ENCODE measurements at regions not wholly inside any gene's neighbourhood (a gene's known extent, or its start where the extent isn't known, plus 50 kb on each side); places are given as distances from the start of the nearest gene placed in this dataset.

GRCh38 chr12:76631741-76632140 is 72.2 kb upstream of the OSBPL8 start:
- Histone ChIP-seq H3K4me3 (ENCODE audit: low read depth, low read length, poor library complexity, severe bottlenecking) (no peak overlapping the region), H3K27ac (ENCODE audit: low read depth, low read length, poor library complexity, severe bottlenecking) (no peak overlapping the region), H3K9me3 (ENCODE audit: low read depth, low read length, poor library complexity, severe bottlenecking) (no peaks in the 10 kb centered on the region), H3K36me3 (ENCODE audit: insufficient read depth, low read length, poor library complexity, severe bottlenecking) (no peaks in the 10 kb centered on the region), H3K27me3 (replicated peaks; ENCODE audit: insufficient read depth, low read depth, low read length, poor library complexity) (no peaks in the 10 kb centered on the region), H3K4me1 (ENCODE audit: insufficient read depth, low read length, poor library complexity, severe bottlenecking) (no peaks in the 10 kb centered on the region)
- TF ChIP-seq EZH2 (IDR thresholded peaks at IDR 0.05; ENCODE audit: borderline replicate concordance, low read depth, low read length, poor library complexity, severe bottlenecking) = no peak
- TF ChIP-seq CTCF (conservative IDR thresholded peaks at IDR 0.05; ENCODE audit: low read depth, low read length) = no peak
- no TSS peak for BruUV-seq (replicated peaks)
- POLR2A ChIA-PET (ENCODE audit: low non-redundant PET) = no interaction called here
- no peak for DNase-seq (ENCODE audit: low spot score)
- CTCF ChIA-PET = no interaction called here
- intact Hi-C loops (cut with micrococcal nuclease; ENCODE audit: unreplicated experiment) = no loop called here

GRCh38 chr12:76633415-76633814 is 73.8 kb upstream of the OSBPL8 start:
- ChIA-PET CTCF (no interaction called here), POLR2A (ENCODE audit: low non-redundant PET) (no interaction called here)
- Histone ChIP-seq H3K4me1 (ENCODE audit: insufficient read depth, low read length, poor library complexity, severe bottlenecking) (no peaks in the 10 kb centered on the region), H3K9me3 (ENCODE audit: low read depth, low read length, poor library complexity, severe bottlenecking) (no peaks in the 10 kb centered on the region), H3K36me3 (ENCODE audit: insufficient read depth, low read length, poor library complexity, severe bottlenecking) (no peaks in the 10 kb centered on the region), H3K4me3 (ENCODE audit: low read depth, low read length, poor library complexity, severe bottlenecking) (no peak overlapping the region), H3K27me3 (replicated peaks; ENCODE audit: insufficient read depth, low read depth, low read length, poor library complexity) (no peaks in the 10 kb centered on the region), H3K27ac (ENCODE audit: low read depth, low read length, poor library complexity, severe bottlenecking) (no peak overlapping the region)
- intact Hi-C loops (cut with micrococcal nuclease; ENCODE audit: unreplicated experiment) = no loop called here
- DNase-seq (ENCODE audit: low spot score) = no peak
- TF ChIP-seq CTCF (conservative IDR thresholded peaks at IDR 0.05; ENCODE audit: low read depth, low read length) = no peak
- TF ChIP-seq EZH2 (IDR thresholded peaks at IDR 0.05; ENCODE audit: borderline replicate concordance, low read depth, low read length, poor library complexity, severe bottlenecking) = no peak
- BruUV-seq (replicated peaks) = no TSS peak

GRCh38 chr12:76634133-76634532 is 74.6 kb upstream of the OSBPL8 start:
- BruUV-seq (replicated peaks) = no TSS peak
- H3K36me3 ChIP-seq (ENCODE audit: insufficient read depth, low read length, poor library complexity, severe bottlenecking) = no peaks in the 10 kb centered on the region
- DNase-seq (ENCODE audit: low spot score) = no peak
- no peak overlapping the region for H3K4me3 ChIP-seq (ENCODE audit: low read depth, low read length, poor library complexity, severe bottlenecking)
- H3K27me3 ChIP-seq (replicated peaks; ENCODE audit: insufficient read depth, low read depth, low read length, poor library complexity) = no peaks in the 10 kb centered on the region
- CTCF ChIA-PET = no interaction called here
- H3K4me1 ChIP-seq (ENCODE audit: insufficient read depth, low read length, poor library complexity, severe bottlenecking) = no peaks in the 10 kb centered on the region
- no peak overlapping the region for H3K27ac ChIP-seq (ENCODE audit: low read depth, low read length, poor library complexity, severe bottlenecking)
- intact Hi-C loops (cut with micrococcal nuclease; ENCODE audit: unreplicated experiment) = no loop called here
- POLR2A ChIA-PET (ENCODE audit: low non-redundant PET) = no interaction called here
- TF ChIP-seq CTCF (conservative IDR thresholded peaks at IDR 0.05; ENCODE audit: low read depth, low read length) (no peak), EZH2 (IDR thresholded peaks at IDR 0.05; ENCODE audit: borderline replicate concordance, low read depth, low read length, poor library complexity, severe bottlenecking) (no peak)
- H3K9me3 ChIP-seq (ENCODE audit: low read depth, low read length, poor library complexity, severe bottlenecking) = no peaks in the 10 kb centered on the region

Measured in A673 (cell line).